22Rv1 (cell line): ENCODE measurements at regions not wholly inside any gene's neighbourhood (a gene's known extent, or its start where the extent isn't known, plus 50 kb on each side); places are given as distances from the start of the nearest gene placed in this dataset.

Experiments
- CTCF ChIP-seq: fragments of 450-650 bp; IDR thresholded peaks from 2 replicates; pipeline ENCODE4 v1.5.1; 2017; ENCODE audit warnings: mild to moderate bottlenecking
- ZFX ChIP-seq: fragments of 450-650 bp; IDR thresholded peaks from 2 replicates; pipeline ENCODE4 v1.6.1; 2017; ENCODE audit warnings: antibody characterized with exemption, borderline replicate concordance

- no peak for TF ChIP-seq CTCF
- no peak for TF ChIP-seq ZFX
These were observed 215.1 kb upstream of the KLHL29 start for GRCh38 chr2:23169896-23170295.
